HUDEP-2 (cell line): ENCODE measurements at regions not wholly inside any gene's neighbourhood (a gene's known extent, or its start where the extent isn't known, plus 50 kb on each side); places are given as distances from the start of the nearest gene placed in this dataset.
A peak's percentile ranks its signal among the peaks of the same experiment; 100 is the strongest.

Experiments
- DNase-seq, 76 experiments: peaks; one replicate each; lab custom pipeline; 2025; ENCODE audit not compliant: unreplicated experiment in 76 of 76; lab: John Stamatoyannopoulos, UW

DNA sequence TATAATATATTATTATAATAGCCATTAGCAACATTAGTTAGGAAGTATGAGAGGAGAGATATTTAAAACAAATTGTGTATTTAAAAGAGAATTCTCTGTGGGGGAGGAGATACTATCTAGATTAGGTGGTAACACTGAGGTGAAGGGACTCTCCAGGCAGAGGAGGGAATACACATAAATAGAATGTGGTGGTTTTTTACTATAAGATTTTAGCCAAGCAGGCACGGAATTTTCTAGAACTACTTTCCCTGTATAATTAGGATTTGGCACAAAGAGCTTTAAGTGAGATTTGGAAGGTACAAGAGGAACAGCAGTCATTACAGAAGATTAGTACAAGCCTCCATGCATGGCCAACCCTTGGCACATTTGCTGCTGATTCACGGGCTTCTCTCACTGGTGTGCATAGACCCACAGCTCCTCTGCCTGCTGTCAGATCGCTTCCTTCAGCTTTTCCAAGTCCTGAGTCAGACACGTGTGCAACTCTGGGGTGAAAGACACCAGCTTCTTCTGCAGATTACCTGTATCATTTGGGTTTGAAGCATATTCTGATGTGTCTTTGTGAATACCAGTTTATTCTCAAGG is 685.5 kb downstream of the KCTD8 start:
- no peak for DNase-seq

DNA sequence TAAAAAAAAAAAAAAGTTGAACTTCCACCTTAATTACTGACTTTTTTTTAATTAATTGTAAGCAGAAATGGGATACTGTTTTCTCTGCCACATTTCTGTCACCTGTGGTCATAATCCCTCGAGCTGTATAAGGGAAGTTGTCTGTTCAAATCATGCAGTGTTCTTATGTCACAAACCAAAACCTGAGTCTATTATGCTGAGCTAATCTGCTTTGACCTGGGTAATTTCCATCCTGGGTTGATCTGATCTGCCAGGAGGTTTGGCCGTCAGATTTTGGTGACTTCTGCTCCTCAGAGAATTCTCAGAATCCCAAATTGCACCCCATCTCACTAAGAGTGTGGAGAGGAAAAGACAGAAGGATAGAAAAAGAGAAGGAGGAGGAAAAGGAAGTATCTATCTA is 683.1 kb downstream of the KCTD8 start:
- DNase-seq: no peak

DNA sequence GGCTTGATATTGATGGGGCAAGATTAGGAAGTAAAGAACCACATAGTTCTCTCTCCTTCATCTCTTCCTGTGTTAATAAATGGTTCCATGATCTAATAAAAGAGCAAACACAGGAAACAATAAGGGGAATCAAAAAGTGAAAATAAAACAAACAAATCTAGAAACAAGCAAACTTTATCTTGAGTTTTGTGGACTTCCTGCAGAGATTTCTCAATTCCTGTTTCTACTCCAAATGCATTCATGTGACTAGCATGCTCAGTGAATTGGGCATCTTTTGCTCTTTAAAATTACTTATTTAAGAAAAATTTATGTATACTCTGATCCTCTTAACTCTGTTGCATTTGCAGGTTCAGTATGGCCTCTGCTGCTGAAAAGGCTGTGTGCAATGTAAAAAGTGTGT is 682.0 kb downstream of the KCTD8 start:
- DNase-seq: no peak

DNA sequence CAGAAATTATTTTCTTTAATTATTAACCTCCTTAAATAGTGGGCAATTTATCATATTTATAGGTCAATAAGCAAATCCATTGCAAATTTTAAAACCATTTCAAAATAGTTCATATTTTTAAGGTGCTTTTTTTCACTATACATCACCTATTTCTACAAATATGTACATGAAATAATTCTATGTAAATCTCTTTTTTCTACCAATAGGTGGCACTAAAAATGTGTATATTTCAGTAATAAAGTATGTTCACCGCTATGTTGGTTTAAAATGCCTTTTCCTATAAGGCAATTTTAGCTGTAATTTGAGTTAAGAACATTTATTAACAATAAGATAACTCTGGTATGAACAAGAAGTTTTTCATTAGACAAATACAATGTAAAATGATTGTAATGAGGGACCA is 672.2 kb downstream of the KCTD8 start:
- DNase-seq: peak in 3 of 76 experiments; percentile 0 to 9 (median 5)

DNA sequence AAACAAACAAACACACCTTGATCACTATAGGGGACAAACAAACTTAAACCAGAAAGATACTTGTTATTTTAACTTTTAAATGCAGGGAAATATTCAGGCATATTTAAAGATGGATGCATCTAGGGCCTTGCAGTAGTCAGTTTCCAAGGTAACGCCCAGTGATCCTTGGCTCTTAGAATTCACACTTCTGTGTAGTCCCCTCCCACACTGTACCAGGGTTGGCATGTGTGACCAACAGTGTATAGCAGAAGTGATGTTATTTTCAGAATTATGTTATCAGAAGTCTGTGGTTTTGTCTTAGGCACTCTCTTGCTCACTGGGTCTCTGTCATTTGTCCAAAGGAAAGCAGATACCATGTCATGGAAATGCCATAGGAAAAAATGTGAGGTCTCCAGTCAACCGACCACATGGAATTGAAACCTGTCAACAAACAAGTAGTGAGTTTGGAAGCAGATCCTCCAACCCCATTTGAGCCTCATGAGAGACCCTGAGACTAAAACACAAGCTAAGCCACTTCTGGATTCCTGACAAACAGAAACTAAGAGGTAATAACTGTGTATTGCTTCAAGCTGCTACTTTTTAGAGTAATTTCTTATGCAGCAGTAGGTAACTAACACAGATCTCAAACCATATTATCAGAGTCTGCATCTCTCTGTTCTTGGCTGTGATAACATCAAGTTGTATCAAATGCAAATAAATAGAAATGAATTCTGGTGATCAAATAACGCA is 670.3 kb downstream of the KCTD8 start:
- DNase-seq: no peak

DNA sequence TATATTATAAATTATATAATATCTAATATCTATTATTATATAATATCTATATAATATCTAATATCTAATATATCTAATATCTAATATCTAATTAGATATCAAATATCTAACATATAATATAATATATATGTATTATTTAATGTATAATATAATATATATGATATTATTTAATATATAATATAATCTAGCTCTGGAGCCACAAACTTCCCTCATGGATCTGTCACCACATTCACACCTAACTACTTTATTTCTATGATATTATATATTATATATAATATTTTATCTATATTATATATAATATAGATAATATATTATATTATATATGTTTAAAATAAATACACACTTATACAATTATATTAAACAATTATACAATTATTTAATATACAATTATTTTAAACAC is 667.5 kb downstream of the KCTD8 start:
- no peak for DNase-seq

DNA sequence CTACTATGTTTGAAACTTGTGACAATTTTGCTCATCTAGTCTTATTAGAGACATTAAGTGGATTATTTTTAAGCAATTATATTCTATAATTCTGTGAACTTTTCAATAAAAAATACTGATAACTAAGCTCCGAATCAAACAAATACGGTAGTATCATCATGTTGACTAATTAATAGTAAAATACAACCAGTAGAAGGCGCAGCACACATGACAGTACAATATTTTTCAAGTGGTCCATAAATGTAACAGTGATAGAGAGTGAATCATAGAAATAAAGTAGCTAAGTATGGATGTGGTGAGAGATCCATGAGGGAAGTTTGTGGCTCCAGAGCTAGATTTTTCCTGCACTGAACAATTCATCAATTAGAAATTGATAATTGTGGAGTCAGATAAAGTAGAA is 666.2 kb downstream of the KCTD8 start:
- no peak for DNase-seq

DNA sequence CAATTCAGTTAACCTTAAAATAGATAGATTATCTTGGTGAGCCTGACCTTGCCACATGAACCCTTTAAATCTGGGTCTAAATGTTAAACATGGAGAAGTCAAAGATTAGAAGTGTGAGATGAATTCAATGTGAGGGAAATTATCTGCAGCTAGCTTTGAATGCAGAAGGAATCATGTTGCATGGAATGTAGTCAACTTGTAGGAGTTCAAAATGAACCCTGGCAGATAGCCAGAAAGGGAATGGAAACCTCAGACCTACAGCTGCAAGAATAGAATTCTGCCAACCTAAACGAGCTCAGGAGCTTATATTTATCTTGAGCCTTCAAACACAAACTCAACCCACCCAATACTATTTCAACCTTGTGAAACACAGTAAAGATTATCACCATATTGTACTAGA is 632.5 kb downstream of the KCTD8 start:
- DNase-seq: no peak

DNA sequence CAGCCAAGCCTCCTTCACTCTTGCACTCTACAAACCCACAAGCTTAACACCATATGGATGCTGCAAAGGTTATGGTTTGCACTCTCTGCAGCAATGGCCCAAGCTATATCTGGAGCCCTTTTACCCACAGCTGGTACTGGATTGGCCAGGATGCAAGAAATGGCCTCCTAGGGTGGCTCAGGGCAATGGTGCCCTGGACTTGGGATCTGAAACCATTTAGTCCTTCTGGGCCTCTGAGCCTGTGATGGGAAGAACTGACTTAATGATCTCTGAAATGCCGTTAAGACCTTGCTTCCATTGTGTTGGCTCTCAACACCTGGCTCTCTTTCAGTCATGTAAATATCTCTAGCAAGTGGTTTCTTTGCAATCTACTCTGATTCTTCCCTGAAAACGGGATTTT is 626.0 kb downstream of the KCTD8 start:
- DNase-seq: no peak

DNA sequence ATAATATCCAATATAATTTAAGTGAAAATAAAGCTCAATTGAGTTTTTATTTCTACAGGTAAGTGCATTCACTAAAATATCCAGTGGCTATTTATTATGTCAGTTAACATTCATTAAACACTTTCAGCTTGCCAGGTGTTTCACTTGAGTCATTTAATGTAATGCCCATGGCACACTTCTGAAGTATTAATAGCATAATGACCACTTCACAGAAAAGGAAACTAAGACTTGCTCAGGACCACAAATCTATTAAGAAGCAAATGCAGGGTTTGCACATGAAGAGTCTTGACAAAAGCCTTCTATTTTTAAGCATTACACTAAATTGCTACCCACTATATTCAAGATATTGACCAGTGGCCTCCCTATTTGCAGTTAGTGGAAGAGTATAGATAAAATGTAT is 612.7 kb downstream of the KCTD8 start:
- no peak for DNase-seq

DNA sequence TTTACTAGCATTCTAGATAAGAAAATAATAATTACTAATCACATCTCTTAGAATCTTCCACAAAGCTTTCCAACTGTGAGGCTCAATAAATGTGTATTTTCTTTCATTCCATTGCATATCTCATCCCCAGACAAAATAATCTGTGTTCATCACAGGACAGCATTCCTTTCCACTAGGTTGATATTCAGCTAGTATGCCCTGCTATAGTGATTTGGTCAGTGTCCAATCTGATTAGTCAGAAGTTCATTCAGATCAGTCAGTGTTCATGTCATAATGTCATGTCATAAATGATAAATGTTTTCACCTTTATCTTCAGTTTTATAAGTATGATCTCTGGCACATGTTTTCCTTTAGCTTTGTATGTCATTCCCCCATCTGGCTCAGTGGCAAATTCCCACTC is 611.4 kb downstream of the KCTD8 start:
- DNase-seq: no peak

DNA sequence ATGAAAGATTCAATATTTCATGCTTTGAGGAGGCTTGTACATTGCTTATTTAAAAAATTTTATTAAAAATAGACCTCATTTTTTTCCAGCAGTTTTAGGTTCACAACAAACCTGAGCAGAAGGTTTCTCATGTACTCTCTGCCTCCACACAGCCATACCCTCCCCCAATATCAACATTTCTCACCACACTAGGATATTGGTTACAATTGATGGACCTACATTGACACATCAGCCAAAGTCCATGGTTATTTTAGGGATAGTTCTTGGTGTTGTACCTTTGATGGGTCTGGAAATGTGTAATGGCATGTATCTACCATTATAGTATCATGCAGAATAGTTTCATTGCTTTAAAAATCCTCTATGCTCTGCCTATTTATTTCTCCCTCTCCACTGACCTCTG is 611.0 kb downstream of the KCTD8 start:
- DNase-seq: no peak

DNA sequence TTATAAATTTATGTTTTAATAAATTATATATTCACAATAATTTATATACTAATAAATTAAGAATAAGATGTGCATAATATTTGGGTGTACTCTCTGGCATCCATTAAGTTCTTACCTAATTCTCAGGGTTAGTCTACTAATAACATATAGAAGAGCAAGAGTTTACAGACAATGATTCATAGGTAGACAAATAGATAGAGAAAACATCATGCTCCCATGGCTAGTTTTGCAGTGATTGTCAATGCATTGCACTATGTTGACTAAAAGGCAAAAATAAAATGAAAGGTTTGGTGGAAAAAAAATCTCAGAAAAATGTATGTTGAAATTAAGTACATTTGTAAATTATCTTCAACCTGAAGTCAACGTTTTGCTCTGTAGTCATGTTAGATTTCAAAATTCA is 606.0 kb downstream of the KCTD8 start:
- DNase-seq: no peak

DNA sequence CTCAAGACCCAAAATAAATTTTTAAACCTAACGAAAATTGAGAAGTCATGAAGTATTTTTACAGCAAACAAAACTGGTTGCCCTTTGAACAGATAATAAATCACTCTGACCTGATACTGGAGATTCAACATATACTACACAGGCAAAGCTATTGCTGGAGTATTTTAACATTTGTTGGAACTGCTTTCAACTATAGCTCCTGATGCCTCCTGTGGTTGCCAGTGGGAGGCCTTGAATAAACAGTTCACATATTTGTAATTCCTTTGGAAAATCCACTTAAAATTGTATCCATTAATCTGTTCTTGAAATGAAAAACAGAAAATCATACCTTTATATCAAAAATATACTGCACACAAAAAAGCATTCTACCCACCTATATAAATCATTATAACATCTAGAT is 605.1 kb downstream of the KCTD8 start:
- DNase-seq: no peak

DNA sequence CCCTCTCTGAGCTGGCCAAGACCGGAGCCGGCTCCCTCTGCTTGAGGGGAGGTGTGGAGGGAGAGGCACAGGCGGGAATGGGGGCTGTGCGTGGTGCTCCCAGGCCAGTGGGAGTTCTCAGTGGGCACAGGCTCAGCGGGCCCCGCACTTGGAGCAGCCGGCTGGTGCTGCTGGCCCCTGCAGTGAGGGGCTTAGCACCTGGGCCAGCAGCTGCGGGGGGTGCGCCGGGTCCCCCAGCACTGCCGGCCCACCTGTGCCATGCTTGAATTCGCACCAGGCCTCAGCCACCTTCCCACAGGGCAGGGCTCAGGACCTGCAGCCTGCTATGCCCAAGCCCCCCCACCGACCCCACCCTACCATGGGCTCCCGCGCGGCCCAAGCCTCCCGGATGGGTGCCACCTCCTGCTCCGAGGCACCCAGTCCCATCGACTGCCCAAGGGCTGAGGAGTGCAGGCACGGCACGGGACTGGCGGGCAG is 602.5 kb downstream of the KCTD8 start:
- DNase-seq: no peak

DNA sequence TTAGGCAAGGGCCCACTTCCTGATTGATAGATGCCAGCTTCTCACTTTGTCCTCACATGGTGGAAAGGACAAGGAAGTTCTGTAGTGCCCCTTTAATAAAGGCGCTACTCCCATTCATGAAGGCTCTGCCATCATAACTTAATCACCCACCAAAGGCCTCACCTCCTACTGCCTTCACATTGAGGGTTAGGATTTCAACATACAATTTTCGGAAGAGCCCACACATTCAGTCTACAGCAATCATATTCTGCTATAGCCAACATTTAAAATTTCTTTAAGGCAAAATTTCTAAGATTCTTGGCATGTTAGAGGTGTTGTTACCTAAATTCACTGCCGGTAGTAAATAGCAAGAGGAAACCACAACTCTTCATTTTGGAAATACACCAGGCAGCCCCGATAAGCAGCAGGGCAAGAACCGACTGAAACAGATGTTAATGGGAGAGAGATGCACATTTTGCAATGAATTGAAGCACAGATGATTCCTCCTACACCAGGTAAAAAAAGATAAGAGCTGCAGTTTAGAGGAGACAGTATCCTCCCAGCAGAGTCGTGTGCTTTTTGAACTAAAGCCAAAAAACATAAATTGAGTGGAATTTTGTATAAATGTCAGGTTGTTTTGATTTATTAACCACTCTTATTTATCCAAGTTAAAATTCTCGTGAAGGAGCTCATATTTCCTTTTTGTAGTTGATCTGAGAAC is 594.9 kb downstream of the KCTD8 start:
- DNase-seq: no peak

DNA sequence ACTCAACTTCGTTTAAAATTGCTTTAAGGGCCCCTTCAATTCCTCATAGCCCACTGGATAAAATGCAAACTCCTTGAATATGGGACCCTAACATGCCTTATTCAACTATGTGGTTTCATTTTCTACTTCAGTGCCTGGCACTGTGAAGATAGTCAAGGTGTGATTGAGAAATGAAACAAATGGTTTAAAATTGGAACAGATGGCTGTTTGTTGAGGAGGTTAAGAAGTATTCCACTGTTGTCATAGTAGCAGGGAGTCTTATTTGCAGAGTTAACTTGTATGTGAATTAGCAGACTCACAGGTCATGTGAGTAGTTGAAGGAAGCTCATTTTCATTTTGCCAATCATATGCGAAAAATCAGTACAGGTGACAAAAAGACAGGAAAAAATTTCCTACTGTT is 593.3 kb downstream of the KCTD8 start:
- DNase-seq: no peak

DNA sequence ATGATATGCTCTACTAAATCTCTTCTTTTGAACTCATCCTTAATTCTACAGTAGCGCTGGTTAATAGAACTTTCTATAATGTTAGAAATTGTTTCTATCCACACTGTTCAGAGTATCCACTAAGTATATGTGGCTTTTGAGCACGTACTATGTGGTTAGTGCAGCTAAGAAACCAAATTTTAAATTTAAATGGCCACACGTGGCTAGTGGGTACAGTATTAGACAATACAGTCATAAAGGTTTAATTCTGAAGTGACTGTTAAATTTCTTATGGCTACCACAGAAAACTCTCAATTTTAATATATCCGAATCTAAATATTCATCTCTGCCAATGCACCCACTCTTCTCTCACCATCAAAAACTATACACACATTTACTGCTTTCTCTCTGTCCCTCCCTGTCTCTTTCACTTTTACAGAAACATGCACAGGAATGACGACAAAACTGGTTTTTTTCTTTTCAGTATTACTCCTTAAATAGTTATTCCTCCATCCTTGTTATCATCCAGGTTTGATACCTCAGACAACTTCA is 583.9 kb downstream of the KCTD8 start:
- DNase-seq: no peak

DNA sequence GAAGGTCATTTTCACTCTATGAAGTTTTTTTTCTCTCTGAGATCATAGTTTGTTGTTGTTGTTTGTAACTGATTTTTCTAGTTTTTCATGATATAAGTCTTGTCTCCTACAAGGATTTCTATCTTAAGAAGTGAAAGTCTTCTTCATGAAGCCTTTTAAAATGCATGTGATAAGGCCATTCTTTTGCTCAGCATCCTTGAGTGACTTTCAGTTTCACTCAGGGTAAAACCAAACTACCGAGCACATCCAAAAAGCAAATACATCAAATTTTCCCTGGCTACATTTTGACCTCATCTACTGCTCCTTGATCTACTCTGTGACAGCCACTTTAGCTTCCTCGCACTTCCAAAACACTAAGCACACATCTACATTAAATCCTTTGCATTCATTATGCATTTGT is 580.7 kb downstream of the KCTD8 start:
- no peak for DNase-seq

DNA sequence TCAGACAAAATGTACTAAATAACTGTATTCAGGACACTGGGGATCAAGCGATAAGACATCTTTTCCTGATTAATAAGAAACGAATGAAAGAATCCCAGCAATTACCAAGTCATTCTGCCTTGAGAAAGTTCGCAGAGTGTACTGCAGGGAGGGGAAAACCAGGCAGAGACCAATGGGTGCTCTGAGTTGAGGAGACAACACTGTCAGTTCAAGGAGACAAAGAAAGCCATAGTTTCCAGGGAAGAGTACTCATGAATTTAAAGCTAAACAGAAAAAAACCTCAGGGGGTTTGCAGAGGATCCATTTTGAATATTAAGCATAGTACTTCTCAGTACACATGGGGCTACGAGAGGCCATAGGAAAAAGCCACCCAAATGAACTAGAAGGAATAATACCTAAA is 573.0 kb downstream of the KCTD8 start:
- DNase-seq: no peak

DNA sequence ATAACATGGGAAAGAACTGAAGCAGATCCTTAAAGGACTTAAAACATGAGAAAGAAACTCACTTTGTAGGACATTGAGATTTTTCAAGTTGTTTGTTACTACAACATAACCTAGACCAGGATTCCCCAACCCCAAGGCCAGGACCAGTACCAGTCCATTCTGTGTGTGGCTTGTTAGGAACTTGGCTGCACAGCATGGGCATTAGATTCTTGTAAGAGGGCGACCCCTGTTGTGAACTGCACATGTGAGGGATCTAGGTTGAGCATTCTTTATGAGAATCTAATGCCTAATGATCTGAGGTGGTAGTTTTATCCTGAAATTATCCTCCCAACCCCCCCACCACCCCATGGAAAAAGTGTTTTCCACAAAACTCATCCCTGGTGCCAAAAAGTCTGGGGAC is 566.1 kb downstream of the KCTD8 start:
- no peak for DNase-seq

DNA sequence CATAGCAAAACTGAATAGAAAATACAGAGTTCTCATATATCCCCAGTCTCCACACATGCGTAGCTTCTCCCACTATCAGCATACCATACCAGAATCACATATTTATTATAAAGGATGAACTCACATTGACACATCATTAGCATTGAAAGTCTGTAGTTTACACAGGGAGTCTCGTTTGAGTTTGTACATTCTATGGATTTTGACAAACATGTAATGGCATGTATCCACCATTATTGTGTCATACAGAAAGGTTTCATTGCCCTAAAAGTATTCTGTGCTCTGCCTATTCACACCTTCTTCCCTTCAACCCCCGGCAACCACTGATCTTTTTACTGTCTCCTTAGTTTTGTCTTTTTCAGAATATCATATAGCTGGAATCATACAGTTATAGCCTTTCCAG is 562.4 kb downstream of the KCTD8 start:
- no peak for DNase-seq
